ENCODE measurements at regions not wholly inside any gene's neighbourhood (a gene's known extent, or its start where the extent isn't known, plus 50 kb on each side); places are given as distances from the start of the nearest gene placed in this dataset.
A peak's percentile ranks its signal among the peaks of the same experiment; 100 is the strongest.

- DNase-seq (ENCODE audit: low read depth): peak; percentile 1
Measured at GRCh38 chr20:40225596-40225995, 463.4 kb downstream of the MAFB start.

GRCh38 chr20:40223810-40224209, 465.2 kb downstream of the MAFB start:
- DNase-seq (ENCODE audit: low read depth): no peak

GRCh38 chr20:40218971-40219370, 470.1 kb downstream of the MAFB start:
- DNase-seq (ENCODE audit: low read depth): no peak

- DNase-seq (ENCODE audit: low read depth): no peak
Measured at GRCh38 chr20:40218316-40218969, 470.6 kb downstream of the MAFB start.

- no peak for DNase-seq (ENCODE audit: low read depth)
Measured at GRCh38 chr20:40207655-40208054, 481.4 kb downstream of the MAFB start.

GRCh38 chr20:40205971-40206370, 483.1 kb downstream of the MAFB start:
- no peak for DNase-seq (ENCODE audit: low read depth)

- DNase-seq (ENCODE audit: low read depth): no peak
Measured at GRCh38 chr20:40203032-40203431, 486.0 kb downstream of the MAFB start.

- peak; percentile 72 for DNase-seq (ENCODE audit: low read depth)
Measured at GRCh38 chr20:40197691-40198090, 491.3 kb downstream of the MAFB start.

GRCh38 chr20:40196846-40197436, 492.1 kb downstream of the MAFB start:
- DNase-seq (ENCODE audit: low read depth): no peak

- no peak for DNase-seq (ENCODE audit: low read depth)
Measured at GRCh38 chr20:40195742-40196141, 493.3 kb downstream of the MAFB start.

GRCh38 chr20:40192529-40192928, 496.5 kb downstream of the MAFB start:
- DNase-seq (ENCODE audit: low read depth): no peak

GRCh38 chr20:40192081-40192480, 497.0 kb downstream of the MAFB start:
- peak; percentile 34 for DNase-seq (ENCODE audit: low read depth)

GRCh38 chr20:40191573-40191972, 497.5 kb downstream of the MAFB start:
- no peak for DNase-seq (ENCODE audit: low read depth)

- DNase-seq (ENCODE audit: low read depth): no peak
Measured at GRCh38 chr20:40189621-40190020, 499.4 kb downstream of the MAFB start.

GRCh38 chr20:40188319-40188718, 500.7 kb downstream of the MAFB start:
- no peak for DNase-seq (ENCODE audit: low read depth)

- no peak for DNase-seq (ENCODE audit: low read depth)
Measured at GRCh38 chr20:40186826-40187225, 502.2 kb downstream of the MAFB start.

- no peak for DNase-seq (ENCODE audit: low read depth)
Measured at GRCh38 chr20:40181676-40182075, 507.4 kb downstream of the MAFB start.

GRCh38 chr20:40176098-40176841, 512.8 kb downstream of the MAFB start:
- DNase-seq (ENCODE audit: low read depth): no peak

- no peak for DNase-seq (ENCODE audit: low read depth)
Measured at GRCh38 chr20:40175296-40175695, 513.7 kb downstream of the MAFB start.

GRCh38 chr20:40173872-40174271, 515.2 kb downstream of the MAFB start:
- DNase-seq (ENCODE audit: low read depth): no peak

GRCh38 chr20:40168981-40169620, 519.9 kb downstream of the MAFB start:
- no peak for DNase-seq (ENCODE audit: low read depth)

- DNase-seq (ENCODE audit: low read depth): no peak
Measured at GRCh38 chr20:40161391-40161790, 527.6 kb downstream of the MAFB start.

GRCh38 chr20:40160097-40160550, 528.9 kb downstream of the MAFB start:
- DNase-seq (ENCODE audit: low read depth): peak; percentile 47

Measured in stromal cell of bone marrow (primary cell).